IPS DF 4.7 (cell line): ENCODE measurements at regions not wholly inside any gene's neighbourhood (a gene's known extent, or its start where the extent isn't known, plus 50 kb on each side); places are given as distances from the start of the nearest gene placed in this dataset.

Experiments used
- DNase-seq: peaks from one replicate; pipeline ENCODE4 v3.0.0-alpha.2; 2013; ENCODE audit warnings: low spot score; ENCODE audit errors: extremely low read depth

- DNase-seq: no peak
Measured at GRCh38 chr7:111676167-111676566, 113.9 kb upstream of the IMMP2L start.

- DNase-seq: no peak
Measured at GRCh38 chr7:111672901-111673300, 110.6 kb upstream of the IMMP2L start.

- no peak for DNase-seq
Measured at GRCh38 chr7:111671927-111672326, 109.6 kb upstream of the IMMP2L start.

- DNase-seq: no peak
Measured at GRCh38 chr7:111668711-111669110, 106.4 kb upstream of the IMMP2L start.

GRCh38 chr7:111667488-111667887, 105.2 kb upstream of the IMMP2L start:
- no peak for DNase-seq

- no peak for DNase-seq
Measured at GRCh38 chr7:111666260-111666659, 104.0 kb upstream of the IMMP2L start.

GRCh38 chr7:111663771-111664170, 101.5 kb upstream of the IMMP2L start:
- DNase-seq: no peak

- no peak for DNase-seq
Measured at GRCh38 chr7:111662386-111662785, 100.1 kb upstream of the IMMP2L start.

GRCh38 chr7:111660478-111660877, 98.2 kb upstream of the IMMP2L start:
- DNase-seq: no peak

- DNase-seq: no peak
Measured at GRCh38 chr7:111658546-111658945, 96.3 kb upstream of the IMMP2L start.

GRCh38 chr7:111657018-111657417, 94.7 kb upstream of the IMMP2L start:
- DNase-seq: no peak

GRCh38 chr7:111654343-111654742, 92.1 kb upstream of the IMMP2L start:
- DNase-seq: no peak

- no peak for DNase-seq
Measured at GRCh38 chr7:111653846-111654245, 91.6 kb upstream of the IMMP2L start.

GRCh38 chr7:111650456-111650999, 88.2 kb upstream of the IMMP2L start:
- no peak for DNase-seq

- no peak for DNase-seq
Measured at GRCh38 chr7:111647881-111648280, 85.6 kb upstream of the IMMP2L start.

- DNase-seq: peak; percentile 5
Measured at GRCh38 chr7:111644595-111644994, 82.3 kb upstream of the IMMP2L start.

- DNase-seq: no peak
Measured at GRCh38 chr7:111642373-111642772, 80.1 kb upstream of the IMMP2L start.

- DNase-seq: no peak
Measured at GRCh38 chr7:111640416-111640815, 78.1 kb upstream of the IMMP2L start.

- no peak for DNase-seq
Measured at GRCh38 chr7:111639934-111640333, 77.6 kb upstream of the IMMP2L start.

- no peak for DNase-seq
Measured at GRCh38 chr7:111638078-111638477, 75.8 kb upstream of the IMMP2L start.

GRCh38 chr7:111633878-111634277, 71.6 kb upstream of the IMMP2L start:
- no peak for DNase-seq

- DNase-seq: no peak
Measured at GRCh38 chr7:111630862-111631261, 68.6 kb upstream of the IMMP2L start.

- no peak for DNase-seq
Measured at GRCh38 chr7:111622084-111622483, 59.8 kb upstream of the IMMP2L start.
